ENCODE measurements at regions not wholly inside any gene's neighbourhood (a gene's known extent, or its start where the extent isn't known, plus 50 kb on each side); places are given as distances from the start of the nearest gene placed in this dataset.

DNA sequence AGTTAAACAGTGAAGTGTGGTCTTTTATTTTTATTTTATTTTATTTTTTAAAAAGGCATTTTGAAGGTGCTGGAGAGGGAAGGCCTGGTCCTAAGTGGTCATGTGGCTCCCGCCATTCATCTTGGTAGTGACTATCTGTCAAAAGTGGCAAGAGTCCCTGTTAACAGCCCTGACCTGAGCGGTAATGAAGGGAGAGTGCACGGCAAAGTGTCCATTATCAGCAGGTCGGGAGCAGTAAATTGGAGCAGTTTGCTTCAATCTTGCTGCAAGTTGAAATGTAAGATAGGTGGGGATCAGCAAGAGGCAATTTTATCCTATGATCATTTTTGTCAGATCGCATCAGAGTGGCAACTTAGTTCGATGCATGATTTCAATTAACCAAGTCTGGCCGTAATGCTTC is 227.4 kb upstream of the SP4 start:
- no peak overlapping the region for H4K91ac ChIP-seq (ENCODE audit: insufficient read depth, low read depth, low read length)
- no peaks in the 10 kb centered on the region for H3K9me1 ChIP-seq (ENCODE audit: insufficient read depth, low read length)
- BruUV-seq (replicated peaks) = no TSS peak
- no peak overlapping the region for H3K9ac ChIP-seq (ENCODE audit: low read depth, low read length)
- H3K4me3 ChIP-seq (ENCODE audit: insufficient read depth, low read depth, low read length) = no peak overlapping the region
- in situ Hi-C loops (cut with MboI; ENCODE audit: low sequenced_read_pairs) = no loop called here
- H4K5ac ChIP-seq (ENCODE audit: low read depth, low read length) = no peak overlapping the region
- no peak overlapping the region for H2BK5ac ChIP-seq (ENCODE audit: low read depth, low read length, poor library complexity, severe bottlenecking)
- no peak overlapping the region for H3K4ac ChIP-seq (ENCODE audit: low read depth, low read length)
- H2BK120ac ChIP-seq (ENCODE audit: low read depth, low read length) = no peak overlapping the region
- H3K4me2 ChIP-seq (ENCODE audit: low read depth, low read length) = no peak overlapping the region
- no peak overlapping the region for H3K56ac ChIP-seq (ENCODE audit: extremely low read depth, insufficient read depth, low read length)
- H3K79me1 ChIP-seq (ENCODE audit: low read depth in 1 of 2, low read length in 2 of 2) = no peaks in the 10 kb centered on the region
- dilution Hi-C loops (cut with HindIII; ENCODE audit: low sequenced_read_pairs, unreplicated experiment) = no loop called here
- no peaks in the 10 kb centered on the region for H3K4me1 ChIP-seq (ENCODE audit: control insufficient read depth, insufficient read depth, low read length)
- H2AK9ac ChIP-seq (replicated peaks; ENCODE audit: low read depth, low read length, poor library complexity) = no peak overlapping the region
- 71% methylated on average over 2 of the region's 7 CpGs; no CpG with 5 or more reads in 1 of the 2 experiments for WGBS, 2 experiments (ENCODE audit: extremely low coverage in 2 of 2, insufficient read length in 1 of 2)
- no peaks in the 10 kb centered on the region for H4K20me1 ChIP-seq (ENCODE audit: insufficient read depth, low read length)
- peaks cover 10% of the 10 kb centered on the region for H3K9me3 ChIP-seq (ENCODE audit: control insufficient read depth, insufficient read depth, low read length)
- no peak overlapping the region for H2BK20ac ChIP-seq (ENCODE audit: low read depth, low read length)
- CTCF ChIA-PET = no interaction called here
- no peak overlapping the region for H3K18ac ChIP-seq (ENCODE audit: low read depth, low read length)
- no peak overlapping the region for H2AK5ac ChIP-seq (ENCODE audit: low read depth, low read length)
- no peak overlapping the region for H2AFZ ChIP-seq (replicated peaks; ENCODE audit: low read length, poor library complexity)
- H2BK15ac ChIP-seq (ENCODE audit: low read depth, low read length) = no peak overlapping the region
- no peaks in the 10 kb centered on the region for H3K36me3 ChIP-seq (ENCODE audit: control insufficient read depth, insufficient read depth, low read length)
- no peak overlapping the region for H3K23ac ChIP-seq (ENCODE audit: low read depth, low read length)
- ATAC-seq (ENCODE audit: low read depth) = no peak
- intact Hi-C loops (cut with micrococcal nuclease) = no loop called here
- H3K27ac ChIP-seq (ENCODE audit: insufficient read depth, low read length) = no peak overlapping the region
- H4K8ac ChIP-seq (ENCODE audit: low read depth in 2 of 2, low read length in 2 of 2) = no peak overlapping the region
- DNase-seq = no peak
- POLR2A ChIA-PET (ENCODE audit: unreplicated experiment) = no interaction called here
- no peak overlapping the region for H3K14ac ChIP-seq (replicated peaks; ENCODE audit: low read depth, low read length)
- TF ChIP-seq NFE2L2 (IDR thresholded peaks at IDR 0.05; ENCODE audit: low read depth, low read length) = no peak
- no peak for TF ChIP-seq FOS (IDR thresholded peaks at IDR 0.05; ENCODE audit: low read depth, low read length)
- no peak for TF ChIP-seq MXI1 (IDR thresholded peaks at IDR 0.05; ENCODE audit: borderline replicate concordance, low read depth, low read length)
- TF ChIP-seq CHD1 (IDR thresholded peaks at IDR 0.05; ENCODE audit: low read depth, low read length) = no peak
- TF ChIP-seq RFX5 (IDR thresholded peaks at IDR 0.05; ENCODE audit: low read depth, low read length) = no peak
- TF ChIP-seq, protein P1, sequence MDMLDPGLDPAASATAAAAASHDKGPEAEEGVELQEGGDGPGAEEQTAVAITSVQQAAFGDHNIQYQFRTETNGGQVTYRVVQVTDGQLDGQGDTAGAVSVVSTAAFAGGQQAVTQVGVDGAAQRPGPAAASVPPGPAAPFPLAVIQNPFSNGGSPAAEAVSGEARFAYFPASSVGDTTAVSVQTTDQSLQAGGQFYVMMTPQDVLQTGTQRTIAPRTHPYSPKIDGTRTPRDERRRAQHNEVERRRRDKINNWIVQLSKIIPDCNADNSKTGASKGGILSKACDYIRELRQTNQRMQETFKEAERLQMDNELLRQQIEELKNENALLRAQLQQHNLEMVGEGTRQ (IDR thresholded peaks at IDR 0.05; ENCODE audit: low read depth, low read length) = no peak
- no peak for TF ChIP-seq SMC3 (IDR thresholded peaks at IDR 0.05; ENCODE audit: low read depth, low read length)
- no peak for TF ChIP-seq RAD21 (IDR thresholded peaks at IDR 0.05; ENCODE audit: low read length)
- no peak for TF ChIP-seq POLR2A (IDR thresholded peaks at IDR 0.05; ENCODE audit: low read depth, low read length)
- TF ChIP-seq, protein P2, sequence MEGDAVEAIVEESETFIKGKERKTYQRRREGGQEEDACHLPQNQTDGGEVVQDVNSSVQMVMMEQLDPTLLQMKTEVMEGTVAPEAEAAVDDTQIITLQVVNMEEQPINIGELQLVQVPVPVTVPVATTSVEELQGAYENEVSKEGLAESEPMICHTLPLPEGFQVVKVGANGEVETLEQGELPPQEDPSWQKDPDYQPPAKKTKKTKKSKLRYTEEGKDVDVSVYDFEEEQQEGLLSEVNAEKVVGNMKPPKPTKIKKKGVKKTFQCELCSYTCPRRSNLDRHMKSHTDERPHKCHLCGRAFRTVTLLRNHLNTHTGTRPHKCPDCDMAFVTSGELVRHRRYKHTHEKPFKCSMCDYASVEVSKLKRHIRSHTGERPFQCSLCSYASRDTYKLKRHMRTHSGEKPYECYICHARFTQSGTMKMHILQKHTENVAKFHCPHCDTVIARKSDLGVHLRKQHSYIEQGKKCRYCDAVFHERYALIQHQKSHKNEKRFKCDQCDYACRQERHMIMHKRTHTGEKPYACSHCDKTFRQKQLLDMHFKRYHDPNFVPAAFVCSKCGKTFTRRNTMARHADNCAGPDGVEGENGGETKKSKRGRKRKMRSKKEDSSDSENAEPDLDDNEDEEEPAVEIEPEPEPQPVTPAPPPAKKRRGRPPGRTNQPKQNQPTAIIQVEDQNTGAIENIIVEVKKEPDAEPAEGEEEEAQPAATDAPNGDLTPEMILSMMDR (conservative IDR thresholded peaks at IDR 0.05; ENCODE audit: low read depth, low read length) = no peak
- TF ChIP-seq MAFK (IDR thresholded peaks at IDR 0.05; ENCODE audit: low read depth, low read length) = no peak
- no peak for TF ChIP-seq CEBPB (IDR thresholded peaks at IDR 0.05; ENCODE audit: low read depth, low read length)
- TF ChIP-seq BHLHE40 (IDR thresholded peaks at IDR 0.05; ENCODE audit: low read depth, low read length) = no peak
- H3K27me3 ChIP-seq (ENCODE audit: control insufficient read depth, insufficient read depth, low read length) = no peaks in the 10 kb centered on the region
